Endothelial cell (in vitro differentiated cells): ENCODE measurements at regions not wholly inside any gene's neighbourhood (a gene's known extent, or its start where the extent isn't known, plus 50 kb on each side); places are given as distances from the start of the nearest gene placed in this dataset.
"Not testable (repeated sequence)": the region's sequence is repeated elsewhere in the genome, so short reads cannot be mapped to it uniquely, and the experiment has no call there.

Experiments used
- DNase-seq: peaks from one replicate; pipeline ENCODE4 v3.0.0; 2021; ENCODE audit warnings: low spot score
- H3K27ac Mint-ChIP-seq: one replicate; pipeline ENCODE4 v1.8.0; 2021; ENCODE audit warnings: mixed read lengths, inconsistent platforms; ENCODE audit not compliant: unreplicated experiment
- H3K27me3 Mint-ChIP-seq: one replicate; pipeline ENCODE4 v1.8.0; 2021; ENCODE audit warnings: mild to moderate bottlenecking, moderate library complexity, mixed read lengths, inconsistent platforms; ENCODE audit not compliant: unreplicated experiment
- H3K36me3 Mint-ChIP-seq: one replicate; pipeline ENCODE4 v1.8.0; 2021; ENCODE audit warnings: mild to moderate bottlenecking, low read depth, mixed read lengths, inconsistent platforms; ENCODE audit not compliant: unreplicated experiment
- H3K4me1 Mint-ChIP-seq: one replicate; pipeline ENCODE4 v1.8.0; 2021; ENCODE audit warnings: mild to moderate bottlenecking, mixed read lengths, inconsistent platforms; ENCODE audit not compliant: unreplicated experiment
- H3K4me3 Mint-ChIP-seq: one replicate; pipeline ENCODE4 v1.8.0; 2021; ENCODE audit warnings: mild to moderate bottlenecking, mixed read lengths, inconsistent platforms; ENCODE audit not compliant: unreplicated experiment
- H3K9me3 Mint-ChIP-seq: one replicate; pipeline ENCODE4 v1.8.0; 2021; ENCODE audit warnings: mixed read lengths, inconsistent platforms; ENCODE audit not compliant: unreplicated experiment

GRCh38 chr10:46753763-46754162, 157.5 kb upstream of the PTPN20 start:
- not testable (repeated sequence) for H3K27ac Mint-ChIP-seq, DNase-seq, H3K4me3 Mint-ChIP-seq, H3K27me3 Mint-ChIP-seq, H3K9me3 Mint-ChIP-seq, H3K36me3 Mint-ChIP-seq, H3K4me1 Mint-ChIP-seq

- not testable (repeated sequence) for H3K36me3 Mint-ChIP-seq, H3K4me3 Mint-ChIP-seq, H3K4me1 Mint-ChIP-seq, DNase-seq, H3K27me3 Mint-ChIP-seq, H3K9me3 Mint-ChIP-seq, H3K27ac Mint-ChIP-seq
Measured at GRCh38 chr10:46761471-46761870, 149.8 kb upstream of the PTPN20 start.

- not testable (repeated sequence) for H3K27ac Mint-ChIP-seq, H3K4me1 Mint-ChIP-seq, H3K27me3 Mint-ChIP-seq, H3K9me3 Mint-ChIP-seq, H3K36me3 Mint-ChIP-seq, DNase-seq, H3K4me3 Mint-ChIP-seq
Measured at GRCh38 chr10:46768515-46769291, 142.5 kb upstream of the PTPN20 start.

- H3K27ac Mint-ChIP-seq, H3K9me3 Mint-ChIP-seq, DNase-seq, H3K4me1 Mint-ChIP-seq, H3K4me3 Mint-ChIP-seq, H3K36me3 Mint-ChIP-seq, H3K27me3 Mint-ChIP-seq: not testable (repeated sequence)
Measured at GRCh38 chr10:46773178-46773896, 137.9 kb upstream of the PTPN20 start.

GRCh38 chr10:46773897-46774236, 137.4 kb upstream of the PTPN20 start:
- H3K27ac Mint-ChIP-seq, H3K9me3 Mint-ChIP-seq, H3K36me3 Mint-ChIP-seq: not testable (repeated sequence)

GRCh38 chr10:46774366-46774765, 136.9 kb upstream of the PTPN20 start:
- H3K27ac Mint-ChIP-seq, H3K9me3 Mint-ChIP-seq, H3K36me3 Mint-ChIP-seq, DNase-seq, H3K4me3 Mint-ChIP-seq, H3K4me1 Mint-ChIP-seq, H3K27me3 Mint-ChIP-seq: not testable (repeated sequence)

More at GRCh38 chr10:46773897-46774236, 137.4 kb upstream of the PTPN20 start:
- not testable (repeated sequence) for H3K27me3 Mint-ChIP-seq, H3K4me3 Mint-ChIP-seq, H3K4me1 Mint-ChIP-seq, DNase-seq

- not testable (repeated sequence) for H3K4me3 Mint-ChIP-seq, H3K27ac Mint-ChIP-seq, H3K9me3 Mint-ChIP-seq, H3K27me3 Mint-ChIP-seq, DNase-seq, H3K4me1 Mint-ChIP-seq, H3K36me3 Mint-ChIP-seq
Measured at GRCh38 chr10:46774945-46775667, 136.1 kb upstream of the PTPN20 start.

GRCh38 chr10:46775668-46776059, 135.6 kb upstream of the PTPN20 start:
- not testable (repeated sequence) for H3K4me1 Mint-ChIP-seq, H3K27ac Mint-ChIP-seq, H3K27me3 Mint-ChIP-seq, DNase-seq, H3K36me3 Mint-ChIP-seq, H3K4me3 Mint-ChIP-seq, H3K9me3 Mint-ChIP-seq

GRCh38 chr10:46779571-46779970, 131.7 kb upstream of the PTPN20 start:
- not testable (repeated sequence) for H3K27ac Mint-ChIP-seq, H3K4me3 Mint-ChIP-seq, H3K4me1 Mint-ChIP-seq, DNase-seq, H3K27me3 Mint-ChIP-seq, H3K9me3 Mint-ChIP-seq, H3K36me3 Mint-ChIP-seq

GRCh38 chr10:46780164-46780563, 131.1 kb upstream of the PTPN20 start:
- DNase-seq, H3K9me3 Mint-ChIP-seq: not testable (repeated sequence)

GRCh38 chr10:46781001-46781400, 130.2 kb upstream of the PTPN20 start:
- not testable (repeated sequence) for DNase-seq, H3K36me3 Mint-ChIP-seq, H3K4me3 Mint-ChIP-seq, H3K27ac Mint-ChIP-seq, H3K9me3 Mint-ChIP-seq, H3K4me1 Mint-ChIP-seq, H3K27me3 Mint-ChIP-seq

More at GRCh38 chr10:46780164-46780563, 131.1 kb upstream of the PTPN20 start:
- not testable (repeated sequence) for H3K4me3 Mint-ChIP-seq, H3K27me3 Mint-ChIP-seq, H3K4me1 Mint-ChIP-seq, H3K36me3 Mint-ChIP-seq, H3K27ac Mint-ChIP-seq
